ENCODE measurements at regions not wholly inside any gene's neighbourhood (a gene's known extent, or its start where the extent isn't known, plus 50 kb on each side); places are given as distances from the start of the nearest gene placed in this dataset.

DNA sequence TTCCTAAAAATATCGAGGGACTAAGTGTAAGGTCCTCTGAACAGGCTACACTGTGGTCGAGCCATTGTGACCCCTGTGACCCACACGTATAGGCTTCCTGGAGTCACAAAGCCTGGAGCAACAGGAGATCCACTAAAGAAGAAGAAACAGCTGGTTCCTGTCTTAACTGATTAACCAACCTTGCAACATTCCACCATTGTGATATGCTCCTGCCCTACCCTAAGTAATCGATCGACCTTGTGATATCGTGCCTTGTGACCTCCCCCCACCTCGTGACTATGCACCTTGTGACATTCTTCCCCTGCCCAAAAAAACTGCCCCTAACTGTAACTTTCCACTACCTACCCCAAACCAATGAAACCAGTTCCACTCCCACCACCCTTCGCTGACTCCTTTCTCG is 304.6 kb upstream of the FAM78B start:
- Histone ChIP-seq H3K27me3 (ENCODE audit: control insufficient read depth, insufficient read depth, low read length) (no peaks in the 10 kb centered on the region), H3K4me3 (ENCODE audit: low read depth, low read length) (no peak overlapping the region), H3K36me3 (ENCODE audit: control insufficient read depth, insufficient read depth, low read length) (no peaks in the 10 kb centered on the region)
- TF ChIP-seq, protein P1, sequence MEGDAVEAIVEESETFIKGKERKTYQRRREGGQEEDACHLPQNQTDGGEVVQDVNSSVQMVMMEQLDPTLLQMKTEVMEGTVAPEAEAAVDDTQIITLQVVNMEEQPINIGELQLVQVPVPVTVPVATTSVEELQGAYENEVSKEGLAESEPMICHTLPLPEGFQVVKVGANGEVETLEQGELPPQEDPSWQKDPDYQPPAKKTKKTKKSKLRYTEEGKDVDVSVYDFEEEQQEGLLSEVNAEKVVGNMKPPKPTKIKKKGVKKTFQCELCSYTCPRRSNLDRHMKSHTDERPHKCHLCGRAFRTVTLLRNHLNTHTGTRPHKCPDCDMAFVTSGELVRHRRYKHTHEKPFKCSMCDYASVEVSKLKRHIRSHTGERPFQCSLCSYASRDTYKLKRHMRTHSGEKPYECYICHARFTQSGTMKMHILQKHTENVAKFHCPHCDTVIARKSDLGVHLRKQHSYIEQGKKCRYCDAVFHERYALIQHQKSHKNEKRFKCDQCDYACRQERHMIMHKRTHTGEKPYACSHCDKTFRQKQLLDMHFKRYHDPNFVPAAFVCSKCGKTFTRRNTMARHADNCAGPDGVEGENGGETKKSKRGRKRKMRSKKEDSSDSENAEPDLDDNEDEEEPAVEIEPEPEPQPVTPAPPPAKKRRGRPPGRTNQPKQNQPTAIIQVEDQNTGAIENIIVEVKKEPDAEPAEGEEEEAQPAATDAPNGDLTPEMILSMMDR (IDR thresholded peaks at IDR 0.05; ENCODE audit: insufficient read depth, low read length, poor library complexity, severe bottlenecking) = no peak
- no peak for DNase-seq (ENCODE audit: low read depth)

DNA sequence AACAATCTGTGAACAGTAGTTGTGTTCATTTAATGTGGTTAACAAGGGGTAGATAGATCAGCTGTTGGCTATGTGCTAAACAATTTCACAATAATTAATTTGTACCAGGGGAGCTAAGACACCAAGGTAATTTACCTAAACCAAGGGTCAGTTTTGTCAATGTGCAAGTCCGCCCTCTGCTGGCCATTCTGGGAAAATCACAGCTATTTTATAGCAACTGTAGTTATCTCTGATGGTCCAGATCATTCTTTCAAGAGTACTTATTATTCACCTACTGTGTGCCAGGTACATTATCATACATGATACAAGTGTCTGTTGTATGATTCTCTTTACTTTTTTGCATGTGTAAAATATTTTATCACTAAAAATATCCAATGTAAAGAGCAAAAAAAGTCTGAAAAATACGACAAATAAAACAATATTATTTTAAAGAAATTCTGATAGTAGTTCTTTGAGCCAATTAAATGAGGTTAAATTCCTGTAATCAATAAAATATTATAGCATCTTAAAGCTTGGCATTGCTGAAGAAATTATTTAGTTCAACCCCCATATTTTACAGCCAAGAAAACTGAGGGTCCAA is 312.3 kb upstream of the FAM78B start:
- TF ChIP-seq, protein P1 (IDR thresholded peaks at IDR 0.05; ENCODE audit: insufficient read depth, low read length, poor library complexity, severe bottlenecking) = peak; percentile 73
- no peaks in the 10 kb centered on the region for H3K36me3 ChIP-seq (ENCODE audit: control insufficient read depth, insufficient read depth, low read length)
- no peak overlapping the region for H3K4me3 ChIP-seq (ENCODE audit: low read depth, low read length)
- H3K27me3 ChIP-seq (ENCODE audit: control insufficient read depth, insufficient read depth, low read length) = no peaks in the 10 kb centered on the region
- no peak for DNase-seq (ENCODE audit: low read depth)

DNA sequence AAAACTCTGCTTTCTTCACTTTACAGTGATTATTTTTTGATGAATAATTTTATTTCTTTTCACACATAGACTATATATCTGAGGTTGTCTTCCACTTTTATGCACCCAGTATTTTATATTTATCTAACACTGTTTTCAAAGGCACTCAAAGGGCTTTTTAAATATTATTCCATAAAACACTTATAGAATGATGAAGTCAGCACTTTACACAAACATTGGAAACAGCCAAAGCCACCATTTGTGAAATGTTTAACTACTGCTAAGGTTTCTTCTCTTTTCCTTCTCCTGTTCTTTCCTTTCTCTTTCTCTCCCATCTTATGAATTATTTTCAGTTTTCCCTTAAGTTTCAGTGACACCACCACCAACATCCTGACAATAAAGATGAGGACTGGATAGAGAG is 317.7 kb upstream of the FAM78B start:
- Histone ChIP-seq H3K27me3 (ENCODE audit: control insufficient read depth, insufficient read depth, low read length) (no peaks in the 10 kb centered on the region), H3K36me3 (ENCODE audit: control insufficient read depth, insufficient read depth, low read length) (no peaks in the 10 kb centered on the region), H3K4me3 (ENCODE audit: low read depth, low read length) (no peak overlapping the region)
- DNase-seq (ENCODE audit: low read depth) = no peak
- TF ChIP-seq, protein P1 (IDR thresholded peaks at IDR 0.05; ENCODE audit: insufficient read depth, low read length, poor library complexity, severe bottlenecking) = no peak

DNA sequence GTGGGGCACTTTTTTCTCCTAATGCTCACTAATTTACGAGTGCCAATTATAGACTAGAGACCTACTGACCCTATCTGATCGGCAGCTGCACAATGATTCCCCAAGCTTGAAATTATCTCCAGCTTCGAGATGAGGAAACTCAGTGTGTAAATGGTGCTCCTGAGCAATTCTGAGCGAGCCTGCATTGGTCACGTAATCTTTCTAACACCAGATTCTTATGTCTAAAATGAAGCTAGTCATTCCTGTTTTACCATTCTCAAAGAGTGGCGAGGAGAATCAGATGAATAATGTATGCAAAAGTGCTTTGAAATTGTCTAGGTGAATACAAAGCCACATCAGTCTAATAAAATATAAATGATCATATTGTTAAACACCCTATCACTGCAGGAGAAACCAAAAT is 318.1 kb upstream of the FAM78B start:
- Histone ChIP-seq H3K4me3 (ENCODE audit: low read depth, low read length) (no peak overlapping the region), H3K36me3 (ENCODE audit: control insufficient read depth, insufficient read depth, low read length) (no peaks in the 10 kb centered on the region), H3K27me3 (ENCODE audit: control insufficient read depth, insufficient read depth, low read length) (no peaks in the 10 kb centered on the region)
- TF ChIP-seq, protein P1 (IDR thresholded peaks at IDR 0.05; ENCODE audit: insufficient read depth, low read length, poor library complexity, severe bottlenecking) = no peak
- DNase-seq (ENCODE audit: low read depth) = no peak

DNA sequence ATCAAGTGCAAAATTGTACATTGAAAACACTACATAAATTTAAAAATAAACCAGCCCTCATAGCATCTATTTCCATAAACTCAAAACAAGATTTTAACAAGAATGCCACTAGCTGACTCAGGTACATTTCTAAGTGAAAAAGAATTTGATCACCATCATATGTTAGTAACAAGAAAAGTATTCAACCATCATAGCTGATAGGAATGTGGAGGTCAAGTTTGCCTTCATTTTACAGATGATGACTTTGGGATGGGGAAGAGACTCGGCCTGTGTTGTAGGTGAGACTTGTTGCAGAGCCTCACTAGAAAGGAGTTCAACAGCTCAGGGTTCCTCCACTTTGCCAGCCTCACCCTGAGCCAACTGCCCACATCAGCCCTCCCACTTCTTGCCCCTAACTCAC is 318.8 kb upstream of the FAM78B start:
- Histone ChIP-seq H3K4me3 (ENCODE audit: low read depth, low read length) (no peak overlapping the region), H3K36me3 (ENCODE audit: control insufficient read depth, insufficient read depth, low read length) (no peaks in the 10 kb centered on the region), H3K27me3 (ENCODE audit: control insufficient read depth, insufficient read depth, low read length) (no peaks in the 10 kb centered on the region)
- no peak for DNase-seq (ENCODE audit: low read depth)
- TF ChIP-seq, protein P1 (IDR thresholded peaks at IDR 0.05; ENCODE audit: insufficient read depth, low read length, poor library complexity, severe bottlenecking) = no peak

DNA sequence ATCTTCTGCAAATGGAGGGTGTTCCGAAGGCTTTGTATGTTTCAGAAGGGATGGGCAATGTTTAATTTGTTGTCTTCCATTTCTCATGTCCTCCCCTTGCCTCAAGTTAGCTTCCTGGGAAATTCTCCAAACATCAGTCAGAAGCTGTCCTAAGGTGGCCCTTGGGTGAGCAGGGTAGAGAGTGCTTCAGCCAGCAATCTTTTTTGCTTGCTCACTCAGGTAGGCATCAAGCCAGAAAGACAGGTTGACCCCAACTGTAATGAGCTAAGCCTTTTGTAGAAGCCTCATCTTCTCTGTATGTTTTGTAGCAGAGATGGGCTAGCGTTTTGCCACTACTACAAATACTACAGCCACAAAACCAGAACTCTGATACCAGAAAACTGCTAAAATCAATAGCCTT is 321.5 kb upstream of the FAM78B start:
- Histone ChIP-seq H3K4me3 (ENCODE audit: low read depth, low read length) (no peak overlapping the region), H3K36me3 (ENCODE audit: control insufficient read depth, insufficient read depth, low read length) (no peaks in the 10 kb centered on the region), H3K27me3 (ENCODE audit: control insufficient read depth, insufficient read depth, low read length) (no peaks in the 10 kb centered on the region)
- DNase-seq (ENCODE audit: low read depth) = no peak
- TF ChIP-seq, protein P1 (IDR thresholded peaks at IDR 0.05; ENCODE audit: insufficient read depth, low read length, poor library complexity, severe bottlenecking) = no peak
